HG03196 (cell line): ENCODE measurements at regions not wholly inside any gene's neighbourhood (a gene's known extent, or its start where the extent isn't known, plus 50 kb on each side); places are given as distances from the start of the nearest gene placed in this dataset.

Experiments used
- ATAC-seq: cut with Tn5 transposase; IDR thresholded peaks from one replicate; pipeline ENCODE4 v1.9.1; 2021; ENCODE audit not compliant: unreplicated experiment

GRCh38 chr1:69499203-69499803, 68.4 kb upstream of the LRRC7 start:
- ATAC-seq, result no peak

GRCh38 chr1:69502991-69503390, 64.7 kb upstream of the LRRC7 start:
- no peak for ATAC-seq

GRCh38 chr1:69504730-69505252, 62.9 kb upstream of the LRRC7 start:
- no peak for ATAC-seq

- no peak for ATAC-seq
These were observed 61.4 kb upstream of the LRRC7 start for GRCh38 chr1:69506311-69506710.

GRCh38 chr1:69506721-69507120, 61.0 kb upstream of the LRRC7 start:
- no peak for ATAC-seq

GRCh38 chr1:69510026-69510425, 57.7 kb upstream of the LRRC7 start:
- ATAC-seq, result no peak

GRCh38 chr1:69511426-69512192, 56.1 kb upstream of the LRRC7 start:
- no peak for ATAC-seq

- ATAC-seq, result no peak
These were observed 54.1 kb upstream of the LRRC7 start for GRCh38 chr1:69513601-69514000.
